GM23338 (cell line): ENCODE measurements at regions not wholly inside any gene's neighbourhood (a gene's known extent, or its start where the extent isn't known, plus 50 kb on each side); places are given as distances from the start of the nearest gene placed in this dataset.

Experiments
- ATAC-seq: fragments of 200-7000 bp; cut with Tn5 transposase; 3 replicates; pipeline ENCODE4 v1.9.1; 2020
- DNase-seq: peaks from one replicate; pipeline ENCODE4 v3.0.0-alpha.2; 2015; ENCODE audit warnings: low spot score
- H2AFZ ChIP-seq: fragments of 200-600 bp; sonication (generic); 2 replicates; pipeline ENCODE4 v1.8.0; 2016; ENCODE audit warnings: antibody characterized with exemption, mild to moderate bottlenecking, moderate library complexity
- H3F3A ChIP-seq: fragments of 200-600 bp; sonication (generic); replicated peaks from 2 replicates; pipeline ENCODE4 v1.8.0; 2017; ENCODE audit warnings: antibody characterized with exemption, mixed run types, low read depth
- H3K27ac ChIP-seq: fragments of 200-600 bp; sonication (generic); 2 replicates; pipeline ENCODE4 v1.6.1; 2016; ENCODE audit warnings: low read depth
- H3K27me3 ChIP-seq: fragments of 200-600 bp; sonication (generic); 2 replicates; pipeline ENCODE4 v1.8.0; 2016; ENCODE audit warnings: mild to moderate bottlenecking, mixed run types, moderate library complexity; ENCODE audit not compliant: insufficient read depth
- H3K36me3 ChIP-seq: fragments of 200-600 bp; sonication (generic); 2 replicates; pipeline ENCODE4 v1.8.0; 2016; ENCODE audit warnings: mild to moderate bottlenecking; ENCODE audit not compliant: insufficient read depth
- H3K4me1 ChIP-seq: fragments of 200-600 bp; sonication (generic); 2 replicates; pipeline ENCODE4 v1.8.0; 2016; ENCODE audit warnings: mild to moderate bottlenecking, moderate library complexity; ENCODE audit not compliant: insufficient read depth
- H3K4me2 ChIP-seq: fragments of 200-600 bp; sonication (generic); 2 replicates; pipeline ENCODE4 v1.7.1; 2017; ENCODE audit warnings: mixed run types
- H3K4me3 ChIP-seq: fragments of 200-600 bp; sonication (generic); 2 replicates; pipeline ENCODE4 v1.6.1; 2016; ENCODE audit warnings: mixed run types
- H3K79me2 ChIP-seq: fragments of 200-600 bp; sonication (generic); replicated peaks from 2 replicates; pipeline ENCODE4 v1.8.0; 2017; ENCODE audit warnings: mild to moderate bottlenecking; ENCODE audit not compliant: insufficient read depth
- H3K9me2 ChIP-seq: fragments of 200-600 bp; sonication (generic); 2 replicates; pipeline ENCODE4 v1.8.0; 2017; ENCODE audit not compliant: insufficient read depth
- H4K20me1 ChIP-seq: fragments of 200-600 bp; sonication (generic); replicated peaks from 2 replicates; pipeline ENCODE4 v1.8.0; 2017; ENCODE audit warnings: mild to moderate bottlenecking; ENCODE audit not compliant: insufficient read depth
- H3K27ac Mint-ChIP-seq: 2 replicates; pipeline ENCODE4 v1.8.0; 2020; ENCODE audit warnings: inconsistent platforms, mild to moderate bottlenecking, moderate library complexity, mixed read lengths
- H3K27me3 Mint-ChIP-seq: 3 replicates; pipeline ENCODE4 v1.8.0; 2022; ENCODE audit warnings: low read depth, mild to moderate bottlenecking, moderate library complexity, mixed read lengths, inconsistent platforms; ENCODE audit not compliant: insufficient read depth, poor library complexity
- H3K36me3 Mint-ChIP-seq: 3 replicates; pipeline ENCODE4 v1.8.0; 2021; ENCODE audit warnings: low read depth, mild to moderate bottlenecking, inconsistent platforms, moderate library complexity, mixed read lengths
- H3K4me1 Mint-ChIP-seq: 3 replicates; pipeline ENCODE4 v1.8.0; 2020; ENCODE audit warnings: mild to moderate bottlenecking, inconsistent platforms, mixed read lengths
- H3K4me3 Mint-ChIP-seq: 3 replicates; pipeline ENCODE4 v1.8.0; 2021; ENCODE audit warnings: moderate library complexity, mild to moderate bottlenecking, inconsistent platforms, mixed read lengths
- H3K9me3 Mint-ChIP-seq: 3 replicates; pipeline ENCODE4 v1.8.0; 2020; ENCODE audit warnings: moderate library complexity, mild to moderate bottlenecking, inconsistent platforms, mixed read lengths
- CREB1 ChIP-seq: fragments of 250-450 bp; sonication (Bioruptor Pico); IDR thresholded peaks from 2 replicates; pipeline ENCODE4 v1.5.0; 2020; ENCODE audit warnings: low read depth, mild to moderate bottlenecking, moderate library complexity
- CTCF ChIP-seq, 2 experiments: fragments of 200-600 bp in 1 of 2; sonication (generic) in 1 of 2; conservative IDR thresholded peaks; 2 replicates each; pipeline versions ENCODE4 v1.5.1 to v1.6.1; 2016 to 2017; ENCODE audit warnings: antibody characterized with exemption in 2 of 2, low read depth in 2 of 2, mild to moderate bottlenecking in 2 of 2, moderate library complexity in 1 of 2
- ETS1 ChIP-seq: IDR thresholded peaks from 2 replicates; pipeline ENCODE4 v1.6.1; 2016; ENCODE audit warnings: antibody characterized with exemption
- EZH2 ChIP-seq: fragments of 200-600 bp; sonication (generic); IDR thresholded peaks from one replicate; pipeline ENCODE4 v1.8.0; 2017; ENCODE audit warnings: antibody characterized with exemption, mild to moderate bottlenecking, low read depth; ENCODE audit not compliant: unreplicated experiment
- EZH2phosphoT487 ChIP-seq: fragments of 200-600 bp; sonication (generic); IDR thresholded peaks from one replicate; pipeline ENCODE4 v1.8.1; 2018; ENCODE audit warnings: antibody characterized with exemption; ENCODE audit not compliant: unreplicated experiment
- JUNB ChIP-seq: IDR thresholded peaks from one replicate; pipeline ENCODE4 v1.6.1; 2016; ENCODE audit warnings: antibody characterized with exemption; ENCODE audit not compliant: unreplicated experiment
- NANOG ChIP-seq: IDR thresholded peaks from 2 replicates; pipeline ENCODE4 v1.6.1; 2016; ENCODE audit warnings: antibody characterized with exemption, borderline replicate concordance
- POLR2AphosphoS5 ChIP-seq: IDR thresholded peaks from 2 replicates; pipeline ENCODE4 v1.6.1; 2016; ENCODE audit warnings: antibody characterized with exemption, low read depth
- REST ChIP-seq: IDR thresholded peaks from one replicate; pipeline ENCODE4 v1.6.1; 2018; ENCODE audit warnings: antibody characterized with exemption; ENCODE audit not compliant: unreplicated experiment
- STAT1 ChIP-seq: IDR thresholded peaks from one replicate; pipeline ENCODE4 v1.6.1; 2016; ENCODE audit warnings: antibody characterized with exemption; ENCODE audit not compliant: unreplicated experiment
- ZNF114 ChIP-seq: fragments of 250-450 bp; sonication (Bioruptor Pico); IDR thresholded peaks from 2 replicates; pipeline ENCODE4 v1.5.0; 2020; ENCODE audit warnings: mild to moderate bottlenecking, moderate library complexity
- ZNF331 ChIP-seq: fragments of 250-450 bp; sonication (Bioruptor Pico); IDR thresholded peaks from 2 replicates; pipeline ENCODE4 v1.5.0; 2020; ENCODE audit warnings: low read depth, mild to moderate bottlenecking, moderate library complexity
- ZNF462 ChIP-seq: fragments of 250-450 bp; sonication (Bioruptor Pico); IDR thresholded peaks from 2 replicates; pipeline ENCODE4 v1.5.0; 2020; ENCODE audit warnings: mild to moderate bottlenecking, moderate library complexity

- Mint-ChIP-seq H3K36me3 (no peaks in the 10 kb centered on the region), H3K27me3 (peaks cover 26% of the 10 kb centered on the region), H3K4me1 (peaks cover 45% of the 10 kb centered on the region), H3K4me3 (no peak overlapping the region), H3K9me3 (no peaks in the 10 kb centered on the region), H3K27ac (peak overlapping the region; percentile 95)
- H3K27me3 ChIP-seq: no peaks in the 10 kb centered on the region
- no peaks in the 10 kb centered on the region for H3K79me2 ChIP-seq
- H3K36me3 ChIP-seq: no peaks in the 10 kb centered on the region
- H3K27ac ChIP-seq: no peak overlapping the region
- TF ChIP-seq POLR2AphosphoS5 (no peak), NANOG (no peak), CREB1 (CRISPR knock-in tag) (no peak), EZH2phosphoT487 (no peak), ETS1 (no peak), JUNB (no peak), ZNF114 (CRISPR knock-in tag) (no peak), REST (no peak), STAT1 (no peak), CTCF (conservative IDR thresholded peaks at IDR 0.05; ENCODE audit: low read depth in 2 of 2) (no peak), EZH2 (no peak), ZNF462 (no peak), ZNF331 (CRISPR knock-in tag) (no peak)
- no peak overlapping the region for H3K4me3 ChIP-seq
- H3F3A ChIP-seq: peaks cover 9% of the 10 kb centered on the region; the same call in 1 of the 2 replicates
- H2AFZ ChIP-seq: peak overlapping the region; percentile 40; the same call in 1 of the 2 replicates
- DNase-seq (no peak), ATAC-seq (no peak)
- H4K20me1 ChIP-seq: no peaks in the 10 kb centered on the region
- peaks cover 25% of the 10 kb centered on the region for H3K4me1 ChIP-seq
- no peaks in the 10 kb centered on the region for H3K9me2 ChIP-seq
- no peak overlapping the region; the same call in 1 of the 2 replicates for H3K4me2 ChIP-seq
Measured at GRCh38 chr3:177361081-177361938, 164.0 kb upstream of the TBL1XR1 start.
